Mammary epithelial cell (primary cell): ENCODE measurements at regions not wholly inside any gene's neighbourhood (a gene's known extent, or its start where the extent isn't known, plus 50 kb on each side); places are given as distances from the start of the nearest gene placed in this dataset.
"Not testable (repeated sequence)": the region's sequence is repeated elsewhere in the genome, so short reads cannot be mapped to it uniquely, and the experiment has no call there.

ENCODE experiments used
- CTCF ChIP-seq, 2 donors: IDR thresholded peaks in 1 of 2; conservative IDR thresholded peaks in 1 of 2; 2 replicates each; pipeline ENCODE4 v1.5.1; 2011 to 2012; ENCODE audit warnings: inconsistent platforms in 2 of 2, low read length in 2 of 2, mild to moderate bottlenecking in 2 of 2, control low read depth in 1 of 2, low read depth in 1 of 2; ENCODE audit not compliant: insufficient read depth in 1 of 2; ENCODE audit errors: extremely low read depth in 1 of 2
- EZH2 ChIP-seq: IDR thresholded peaks from 2 replicates; pipeline ENCODE4 v1.6.1; 2012; ENCODE audit warnings: low read length, inconsistent platforms, borderline replicate concordance

DNA sequence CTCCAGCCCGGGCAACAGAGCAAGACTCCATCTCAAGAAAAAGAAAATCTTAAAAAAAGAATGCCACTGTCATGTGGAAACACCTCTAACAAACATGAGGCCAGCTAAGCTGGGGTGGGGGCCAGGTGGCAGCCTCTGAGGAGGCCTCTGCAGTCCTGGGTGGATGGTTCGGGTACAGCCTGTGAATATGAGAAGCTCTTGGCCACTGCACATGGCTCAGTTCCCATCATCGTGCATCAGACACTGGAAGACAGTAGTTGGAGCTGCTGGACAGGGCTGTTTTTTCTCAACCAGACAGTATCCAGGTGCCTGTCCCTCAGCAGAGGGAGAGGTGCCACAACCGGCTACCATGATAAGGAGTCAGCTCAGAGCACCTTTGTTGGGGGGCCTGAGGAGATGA, 67.9 kb upstream of the PLGLB2 start:
- not testable (repeated sequence) for TF ChIP-seq CTCF (conservative IDR thresholded peaks at IDR 0.05 in 1 of 2, IDR thresholded peaks at IDR 0.05 in 1 of 2; ENCODE audit: extremely low read depth in 1 of 2, insufficient read depth in 1 of 2, low read depth in 1 of 2, low read length in 2 of 2); EZH2
